GM12864 (cell line): ENCODE measurements at regions not wholly inside any gene's neighbourhood (a gene's known extent, or its start where the extent isn't known, plus 50 kb on each side); places are given as distances from the start of the nearest gene placed in this dataset.

ENCODE experiments used
- DNase-seq: peaks from one replicate; pipeline ENCODE4 v3.0.0-alpha.2; 2011; ENCODE audit warnings: low read depth
- H3K4me3 ChIP-seq: 2 replicates; pipeline ENCODE4 v1.5.1; 2011; ENCODE audit warnings: mild to moderate bottlenecking, low read depth, low read length, control low read depth
- CTCF ChIP-seq: IDR thresholded peaks from 2 replicates; pipeline ENCODE4 v1.5.1; 2011; ENCODE audit warnings: low read depth, mild to moderate bottlenecking, moderate library complexity, low read length, control low read depth, inconsistent platforms; ENCODE audit errors: missing control alignments

GRCh38 chr1:25003000-25003399, 72.9 kb upstream of the RUNX3 start:
- DNase-seq, result no peak
- no peak for TF ChIP-seq CTCF
- no peak overlapping the region for H3K4me3 ChIP-seq

- no peak overlapping the region for H3K4me3 ChIP-seq
- no peak for DNase-seq
These were observed 71.2 kb upstream of the RUNX3 start for GRCh38 chr1:25001125-25001915.

GRCh38 chr1:24999906-25000305, 69.8 kb upstream of the RUNX3 start:
- no peak for DNase-seq
- TF ChIP-seq CTCF, result no peak
- H3K4me3 ChIP-seq, result no peak overlapping the region

More at GRCh38 chr1:25001125-25001915, 71.2 kb upstream of the RUNX3 start:
- no peak for TF ChIP-seq CTCF

GRCh38 chr1:24999426-24999825, 69.3 kb upstream of the RUNX3 start:
- no peak for TF ChIP-seq CTCF
- H3K4me3 ChIP-seq, result no peak overlapping the region
- DNase-seq, result no peak

GRCh38 chr1:24998563-24999245, 68.6 kb upstream of the RUNX3 start:
- no peak for TF ChIP-seq CTCF
- no peak for DNase-seq
- H3K4me3 ChIP-seq, result no peak overlapping the region

GRCh38 chr1:24996983-24997893, 67.2 kb upstream of the RUNX3 start:
- H3K4me3 ChIP-seq, result no peak overlapping the region
- no peak for TF ChIP-seq CTCF
- DNase-seq, result no peak
